ENCODE measurements at regions not wholly inside any gene's neighbourhood (a gene's known extent, or its start where the extent isn't known, plus 50 kb on each side); places are given as distances from the start of the nearest gene placed in this dataset.

DNA sequence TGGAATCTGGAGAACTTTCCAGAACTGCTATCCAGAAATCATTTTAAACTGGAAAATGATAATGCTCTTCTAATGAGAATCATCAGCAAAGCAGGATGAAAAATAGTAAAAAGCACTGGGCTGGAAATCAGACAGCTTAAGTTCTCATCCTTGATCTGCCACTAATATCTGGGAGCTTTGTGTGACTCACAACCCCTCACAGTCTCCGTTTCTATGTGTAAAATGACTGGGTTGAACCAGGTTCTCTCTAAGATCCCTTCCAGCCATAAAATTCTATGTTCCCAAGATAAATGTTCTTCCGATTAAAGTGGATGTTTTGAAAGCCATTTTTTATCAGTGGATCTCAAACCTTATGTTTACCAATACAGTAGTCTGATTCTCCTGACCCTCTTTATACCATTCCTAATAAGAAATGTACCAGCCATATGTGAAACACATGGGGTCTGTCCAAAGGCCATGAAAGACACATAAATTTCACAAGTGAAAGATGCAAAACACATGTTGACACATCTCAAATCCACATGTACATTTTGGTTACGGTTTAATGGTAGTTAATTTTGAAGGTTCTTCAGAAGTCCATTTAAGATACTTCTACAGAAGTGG is 188.8 kb downstream of the EN1 start:
- no peaks in the 10 kb centered on the region for H3K9me3 ChIP-seq (ENCODE audit: low read length)
- no peaks in the 10 kb centered on the region for H3K4me1 ChIP-seq (ENCODE audit: insufficient read depth, low read length)
- no peak overlapping the region for H3K27ac ChIP-seq (ENCODE audit: low read depth, low read length)
- H3K36me3 ChIP-seq (ENCODE audit: insufficient read depth, low read length) = no peaks in the 10 kb centered on the region
- no peak overlapping the region for H3K9ac ChIP-seq (ENCODE audit: low read length)
- H3K27me3 ChIP-seq (ENCODE audit: control insufficient read depth in 1 of 2, insufficient read depth in 2 of 2, low read length in 2 of 2) = no peaks in the 10 kb centered on the region
- no peak overlapping the region for H3K4me3 ChIP-seq (ENCODE audit: low read depth in 1 of 2, low read length in 2 of 2)

DNA sequence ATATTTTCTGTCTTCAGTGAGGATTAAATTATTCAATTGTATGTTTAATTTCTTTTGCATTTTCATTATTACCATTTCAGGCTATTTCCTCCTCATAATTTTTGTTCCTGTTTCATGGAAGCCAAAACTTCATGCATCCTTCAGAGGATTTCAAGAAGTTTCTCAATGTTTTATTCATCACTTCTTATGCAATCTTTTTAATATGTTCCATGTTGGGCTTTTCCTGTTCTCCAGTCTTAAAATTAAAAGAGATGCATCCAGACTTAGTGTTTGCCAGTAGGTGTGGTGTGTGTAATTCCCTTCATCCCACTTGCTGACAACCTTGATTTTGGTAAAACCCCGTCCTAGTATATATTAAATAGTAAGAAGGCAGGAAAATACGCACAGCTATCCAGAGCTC is 190.0 kb downstream of the EN1 start:
- Histone ChIP-seq H3K9ac (ENCODE audit: low read length) (no peak overlapping the region), H3K4me1 (ENCODE audit: insufficient read depth, low read length) (no peaks in the 10 kb centered on the region), H3K4me3 (ENCODE audit: low read depth in 1 of 2, low read length in 2 of 2) (no peak overlapping the region), H3K27me3 (ENCODE audit: control insufficient read depth in 1 of 2, insufficient read depth in 2 of 2, low read length in 2 of 2) (no peaks in the 10 kb centered on the region), H3K9me3 (ENCODE audit: low read length) (no peaks in the 10 kb centered on the region), H3K27ac (ENCODE audit: low read depth, low read length) (no peak overlapping the region), H3K36me3 (ENCODE audit: insufficient read depth, low read length) (no peaks in the 10 kb centered on the region)

DNA sequence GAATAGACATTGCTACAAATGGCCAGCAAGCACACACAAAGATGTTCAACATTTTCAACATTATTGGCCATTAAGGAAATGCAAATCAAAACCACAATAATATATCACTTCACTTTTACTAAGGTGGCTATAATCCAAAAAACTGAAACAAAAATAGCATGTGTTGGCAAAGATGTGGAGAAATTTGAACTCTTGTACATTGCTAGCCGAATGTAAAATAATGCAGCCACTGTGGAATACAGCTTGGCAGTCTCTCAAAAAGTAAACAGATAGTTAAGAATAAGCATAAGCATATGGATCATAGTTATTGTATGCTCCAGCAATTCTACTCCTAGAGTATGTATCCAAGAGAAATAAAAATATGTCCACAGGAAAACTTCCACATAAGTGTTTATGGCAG is 192.5 kb downstream of the EN1 start:
- no peaks in the 10 kb centered on the region for H3K36me3 ChIP-seq (ENCODE audit: insufficient read depth, low read length)
- no peaks in the 10 kb centered on the region for H3K27me3 ChIP-seq (ENCODE audit: control insufficient read depth in 1 of 2, insufficient read depth in 2 of 2, low read length in 2 of 2)
- no peak overlapping the region for H3K4me3 ChIP-seq (ENCODE audit: low read depth in 1 of 2, low read length in 2 of 2)
- no peaks in the 10 kb centered on the region for H3K9me3 ChIP-seq (ENCODE audit: low read length)
- H3K4me1 ChIP-seq (ENCODE audit: insufficient read depth, low read length) = no peaks in the 10 kb centered on the region
- no peak overlapping the region for H3K9ac ChIP-seq (ENCODE audit: low read length)
- H3K27ac ChIP-seq (ENCODE audit: low read depth, low read length) = no peak overlapping the region

DNA sequence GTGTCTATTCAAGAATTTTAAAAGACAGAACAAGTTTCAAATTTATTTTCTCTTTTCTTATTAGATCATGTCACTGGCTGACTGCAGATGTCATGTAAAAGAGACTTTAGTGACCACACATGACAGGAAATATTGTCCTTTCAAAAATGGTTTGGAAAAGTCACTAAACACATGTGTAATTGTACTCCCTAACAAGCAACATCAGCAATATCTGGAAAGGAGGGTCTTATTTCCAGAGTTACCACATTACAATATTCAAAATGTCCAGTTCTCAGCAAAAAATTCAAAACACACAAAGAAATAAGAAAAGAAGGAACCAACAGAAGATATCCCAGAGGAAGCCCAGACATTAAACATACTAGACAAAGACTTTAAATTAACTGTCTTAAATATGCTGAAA is 197.1 kb downstream of the EN1 start:
- H3K4me1 ChIP-seq (ENCODE audit: insufficient read depth, low read length) = no peaks in the 10 kb centered on the region
- H3K27ac ChIP-seq (ENCODE audit: low read depth, low read length) = no peak overlapping the region
- H3K27me3 ChIP-seq (ENCODE audit: control insufficient read depth in 1 of 2, insufficient read depth in 2 of 2, low read length in 2 of 2) = no peaks in the 10 kb centered on the region
- no peaks in the 10 kb centered on the region for H3K36me3 ChIP-seq (ENCODE audit: insufficient read depth, low read length)
- H3K4me3 ChIP-seq (ENCODE audit: low read depth in 1 of 2, low read length in 2 of 2) = no peak overlapping the region
- H3K9ac ChIP-seq (ENCODE audit: low read length) = no peak overlapping the region
- H3K9me3 ChIP-seq (ENCODE audit: low read length) = no peaks in the 10 kb centered on the region

DNA sequence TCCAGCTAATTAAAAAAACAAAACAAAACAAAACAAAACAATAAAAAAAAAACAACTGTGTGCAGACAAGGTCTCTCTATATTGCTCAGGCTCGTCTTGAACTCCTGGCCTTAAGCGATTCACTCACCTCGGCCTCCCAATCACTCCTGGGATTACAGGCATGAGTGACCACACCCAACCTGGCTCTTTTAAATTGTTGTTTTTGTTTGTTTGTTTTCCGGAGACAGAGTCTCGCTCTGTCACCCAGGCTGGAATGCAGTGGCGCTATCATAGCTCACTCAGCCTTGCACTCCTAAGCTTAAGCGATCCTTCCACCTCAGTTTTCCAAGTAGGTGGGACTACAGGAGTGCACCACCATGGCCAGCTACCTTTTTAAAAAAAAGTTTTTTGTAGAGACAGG is 201.6 kb downstream of the EN1 start:
- H3K9ac ChIP-seq (ENCODE audit: low read length) = no peak overlapping the region
- H3K27ac ChIP-seq (ENCODE audit: low read depth, low read length) = no peak overlapping the region
- H3K27me3 ChIP-seq (ENCODE audit: control insufficient read depth in 1 of 2, insufficient read depth in 2 of 2, low read length in 2 of 2) = no peaks in the 10 kb centered on the region
- no peaks in the 10 kb centered on the region for H3K4me1 ChIP-seq (ENCODE audit: insufficient read depth, low read length)
- H3K9me3 ChIP-seq (ENCODE audit: low read length) = no peaks in the 10 kb centered on the region
- H3K4me3 ChIP-seq (ENCODE audit: low read depth in 1 of 2, low read length in 2 of 2) = no peak overlapping the region
- no peaks in the 10 kb centered on the region for H3K36me3 ChIP-seq (ENCODE audit: insufficient read depth, low read length)

DNA sequence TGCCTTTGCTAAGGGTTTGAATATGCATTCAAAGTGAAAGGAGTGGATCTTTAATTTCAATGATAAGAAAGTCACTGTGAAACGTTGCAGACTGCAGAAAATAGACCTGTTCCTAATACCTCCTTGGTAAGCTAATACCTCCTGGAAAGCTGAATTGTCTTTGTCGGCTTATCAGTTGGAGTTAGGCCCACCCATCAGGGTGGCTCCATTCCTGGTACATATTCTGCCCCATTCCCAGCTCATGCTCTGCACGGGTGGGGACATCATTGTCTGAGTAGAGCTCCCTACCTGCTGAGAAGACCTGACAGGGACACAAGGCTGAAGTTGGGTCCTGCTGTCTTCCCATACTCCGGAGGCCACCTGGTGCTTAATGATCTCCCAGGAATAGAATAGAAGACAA is 203.3 kb downstream of the EN1 start:
- Histone ChIP-seq H3K9ac (ENCODE audit: low read length) (no peak overlapping the region), H3K36me3 (ENCODE audit: insufficient read depth, low read length) (no peaks in the 10 kb centered on the region), H3K27ac (ENCODE audit: low read depth, low read length) (no peak overlapping the region), H3K27me3 (ENCODE audit: control insufficient read depth in 1 of 2, insufficient read depth in 2 of 2, low read length in 2 of 2) (no peaks in the 10 kb centered on the region), H3K4me3 (ENCODE audit: low read depth in 1 of 2, low read length in 2 of 2) (no peak overlapping the region), H3K9me3 (ENCODE audit: low read length) (no peaks in the 10 kb centered on the region), H3K4me1 (ENCODE audit: insufficient read depth, low read length) (no peaks in the 10 kb centered on the region)

DNA sequence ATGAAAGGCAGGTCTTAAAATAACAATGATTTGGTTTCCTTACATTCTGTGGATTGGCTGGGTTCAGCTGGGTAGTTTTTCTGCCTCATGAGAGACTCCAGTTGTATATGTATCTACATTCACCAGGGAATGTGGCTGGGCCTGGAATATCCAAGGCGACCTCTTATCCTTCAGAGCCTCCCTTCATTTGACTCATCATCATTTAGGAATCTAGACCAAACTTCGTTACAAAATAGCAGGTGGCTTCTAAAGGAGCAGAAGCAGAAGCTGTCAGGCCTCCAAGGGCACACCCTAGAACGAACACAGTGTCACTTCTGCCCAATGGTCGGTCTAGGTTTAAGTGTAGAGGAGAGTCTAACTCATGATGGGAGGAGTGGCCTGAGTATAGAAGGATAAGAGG is 204.2 kb downstream of the EN1 start:
- H3K4me1 ChIP-seq (ENCODE audit: insufficient read depth, low read length) = no peaks in the 10 kb centered on the region
- no peaks in the 10 kb centered on the region for H3K36me3 ChIP-seq (ENCODE audit: insufficient read depth, low read length)
- H3K27ac ChIP-seq (ENCODE audit: low read depth, low read length) = no peak overlapping the region
- H3K9me3 ChIP-seq (ENCODE audit: low read length) = no peaks in the 10 kb centered on the region
- H3K4me3 ChIP-seq (ENCODE audit: low read depth in 1 of 2, low read length in 2 of 2) = no peak overlapping the region
- H3K27me3 ChIP-seq (ENCODE audit: control insufficient read depth in 1 of 2, insufficient read depth in 2 of 2, low read length in 2 of 2) = no peaks in the 10 kb centered on the region
- no peak overlapping the region for H3K9ac ChIP-seq (ENCODE audit: low read length)

DNA sequence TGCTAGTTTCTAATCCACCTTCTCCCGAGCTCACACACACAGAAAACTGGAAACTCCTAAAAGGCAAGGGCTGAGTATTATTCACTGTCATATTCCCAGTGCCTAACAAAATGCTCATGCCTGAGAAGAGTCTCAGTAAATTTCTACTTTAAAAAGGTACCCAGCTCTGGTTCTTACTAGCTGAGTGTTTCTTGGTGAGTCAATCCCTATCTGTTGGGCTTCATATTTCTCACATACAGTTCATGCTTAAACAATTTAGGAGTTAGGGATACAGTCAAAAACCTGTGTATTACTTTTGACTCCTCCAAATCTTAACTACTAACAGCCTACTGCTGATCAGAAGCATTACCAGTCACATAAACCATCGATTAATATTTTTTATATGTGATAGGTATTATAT is 204.9 kb downstream of the EN1 start:
- no peaks in the 10 kb centered on the region for H3K4me1 ChIP-seq (ENCODE audit: insufficient read depth, low read length)
- H3K9me3 ChIP-seq (ENCODE audit: low read length) = no peaks in the 10 kb centered on the region
- H3K4me3 ChIP-seq (ENCODE audit: low read depth in 1 of 2, low read length in 2 of 2) = no peak overlapping the region
- no peak overlapping the region for H3K9ac ChIP-seq (ENCODE audit: low read length)
- no peaks in the 10 kb centered on the region for H3K36me3 ChIP-seq (ENCODE audit: insufficient read depth, low read length)
- no peaks in the 10 kb centered on the region for H3K27me3 ChIP-seq (ENCODE audit: control insufficient read depth in 1 of 2, insufficient read depth in 2 of 2, low read length in 2 of 2)
- no peak overlapping the region for H3K27ac ChIP-seq (ENCODE audit: low read depth, low read length)

DNA sequence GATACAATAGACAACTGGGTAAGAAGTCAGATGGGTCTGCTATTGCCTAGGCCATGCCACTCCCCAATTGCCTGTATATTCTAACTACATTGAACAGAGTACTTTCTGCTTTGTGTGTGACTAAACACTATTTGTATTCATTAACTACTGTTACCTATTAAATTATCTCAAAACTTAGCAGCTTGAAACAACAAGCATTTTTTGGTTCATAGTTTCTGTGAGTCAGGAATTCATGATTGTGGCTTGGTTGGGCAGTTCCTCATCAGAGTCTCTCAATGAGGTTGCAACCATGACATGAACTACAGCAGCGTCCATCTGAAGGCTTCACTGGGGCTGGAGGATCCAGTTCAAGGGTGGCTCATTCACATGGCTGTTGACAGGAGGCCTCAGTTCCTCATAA is 205.7 kb downstream of the EN1 start:
- H3K27ac ChIP-seq (ENCODE audit: low read depth, low read length) = no peak overlapping the region
- no peaks in the 10 kb centered on the region for H3K9me3 ChIP-seq (ENCODE audit: low read length)
- H3K4me1 ChIP-seq (ENCODE audit: insufficient read depth, low read length) = no peaks in the 10 kb centered on the region
- no peaks in the 10 kb centered on the region for H3K27me3 ChIP-seq (ENCODE audit: control insufficient read depth in 1 of 2, insufficient read depth in 2 of 2, low read length in 2 of 2)
- H3K36me3 ChIP-seq (ENCODE audit: insufficient read depth, low read length) = no peaks in the 10 kb centered on the region
- no peak overlapping the region for H3K4me3 ChIP-seq (ENCODE audit: low read depth in 1 of 2, low read length in 2 of 2)
- no peak overlapping the region for H3K9ac ChIP-seq (ENCODE audit: low read length)

DNA sequence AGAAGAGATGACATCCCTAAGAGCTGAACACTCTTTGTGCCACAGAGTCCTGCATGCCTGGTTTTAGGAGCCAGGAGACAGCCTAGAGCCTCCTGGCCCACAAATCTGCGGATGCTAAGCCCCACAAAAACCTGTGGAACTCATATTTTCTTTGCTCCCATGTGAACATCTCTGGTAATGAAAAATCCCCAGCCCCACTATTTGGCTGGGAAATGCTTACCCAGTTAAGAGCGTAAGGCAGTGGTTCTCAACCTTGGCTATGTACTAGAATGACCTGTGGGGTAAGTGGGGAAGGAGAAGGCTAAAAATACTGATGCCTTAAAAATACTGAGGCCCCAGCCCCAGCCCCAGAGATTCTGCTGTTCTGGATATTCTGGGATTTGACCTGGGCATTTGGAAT is 208.1 kb downstream of the EN1 start:
- H3K27ac ChIP-seq (ENCODE audit: low read depth, low read length) = no peak overlapping the region
- no peaks in the 10 kb centered on the region for H3K36me3 ChIP-seq (ENCODE audit: insufficient read depth, low read length)
- no peaks in the 10 kb centered on the region for H3K4me1 ChIP-seq (ENCODE audit: insufficient read depth, low read length)
- H3K9me3 ChIP-seq (ENCODE audit: low read length) = no peaks in the 10 kb centered on the region
- H3K9ac ChIP-seq (ENCODE audit: low read length) = no peak overlapping the region
- H3K27me3 ChIP-seq (ENCODE audit: control insufficient read depth in 1 of 2, insufficient read depth in 2 of 2, low read length in 2 of 2) = no peaks in the 10 kb centered on the region
- H3K4me3 ChIP-seq (ENCODE audit: low read depth in 1 of 2, low read length in 2 of 2) = no peak overlapping the region

DNA sequence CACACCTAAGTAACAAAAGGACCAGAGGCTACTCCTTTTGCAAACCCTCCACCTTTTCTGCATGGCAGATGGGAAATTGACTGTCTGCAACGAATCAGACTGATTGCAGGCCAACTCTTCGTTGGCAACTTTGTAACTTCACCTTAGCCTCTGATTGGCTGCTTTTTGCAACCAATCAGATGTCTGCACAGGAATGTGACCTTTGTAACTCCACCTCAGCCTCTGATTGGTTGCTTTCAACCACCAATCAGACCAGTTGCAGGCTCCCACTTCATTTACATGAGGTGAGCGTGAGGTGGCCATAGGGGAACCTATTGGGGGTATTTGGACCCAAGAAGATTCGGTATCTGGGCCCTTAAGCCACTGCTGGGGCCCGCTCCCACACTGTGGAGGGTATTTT is 209.0 kb downstream of the EN1 start:
- H3K4me3 ChIP-seq (ENCODE audit: low read depth in 1 of 2, low read length in 2 of 2) = no peak overlapping the region
- no peak overlapping the region for H3K27ac ChIP-seq (ENCODE audit: low read depth, low read length)
- H3K9me3 ChIP-seq (ENCODE audit: low read length) = no peaks in the 10 kb centered on the region
- no peaks in the 10 kb centered on the region for H3K4me1 ChIP-seq (ENCODE audit: insufficient read depth, low read length)
- no peaks in the 10 kb centered on the region for H3K36me3 ChIP-seq (ENCODE audit: insufficient read depth, low read length)
- H3K9ac ChIP-seq (ENCODE audit: low read length) = no peak overlapping the region
- H3K27me3 ChIP-seq (ENCODE audit: control insufficient read depth in 1 of 2, insufficient read depth in 2 of 2, low read length in 2 of 2) = no peaks in the 10 kb centered on the region

DNA sequence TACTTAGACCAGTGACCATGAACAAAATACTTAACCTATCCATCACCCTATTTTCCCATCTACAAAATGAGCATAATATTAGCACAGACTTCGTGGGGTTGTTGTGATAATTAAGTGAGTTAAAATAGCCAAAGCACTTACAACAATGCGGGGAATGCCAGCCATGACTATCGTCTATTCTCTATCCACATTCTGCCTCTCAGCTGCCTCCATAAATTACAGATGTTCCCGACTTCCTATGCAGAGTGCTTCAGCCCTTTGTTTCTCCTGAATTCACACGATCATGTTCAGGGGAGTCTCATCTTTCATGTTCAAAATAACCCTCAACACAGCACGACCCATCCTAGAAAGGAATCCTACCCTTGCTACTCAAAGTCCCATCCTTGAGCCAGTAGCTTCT is 211.6 kb downstream of the EN1 start:
- Histone ChIP-seq H3K9me3 (ENCODE audit: low read length) (no peaks in the 10 kb centered on the region), H3K4me1 (ENCODE audit: insufficient read depth, low read length) (no peaks in the 10 kb centered on the region), H3K27ac (ENCODE audit: low read depth, low read length) (no peak overlapping the region), H3K9ac (ENCODE audit: low read length) (no peak overlapping the region), H3K36me3 (ENCODE audit: insufficient read depth, low read length) (no peaks in the 10 kb centered on the region), H3K27me3 (ENCODE audit: control insufficient read depth in 1 of 2, insufficient read depth in 2 of 2, low read length in 2 of 2) (no peaks in the 10 kb centered on the region), H3K4me3 (ENCODE audit: low read depth in 1 of 2, low read length in 2 of 2) (no peak overlapping the region)

Measured in muscle layer of colon (tissue), 2 donors.